ENCODE measurements at regions not wholly inside any gene's neighbourhood (a gene's known extent, or its start where the extent isn't known, plus 50 kb on each side); places are given as distances from the start of the nearest gene placed in this dataset.

DNA sequence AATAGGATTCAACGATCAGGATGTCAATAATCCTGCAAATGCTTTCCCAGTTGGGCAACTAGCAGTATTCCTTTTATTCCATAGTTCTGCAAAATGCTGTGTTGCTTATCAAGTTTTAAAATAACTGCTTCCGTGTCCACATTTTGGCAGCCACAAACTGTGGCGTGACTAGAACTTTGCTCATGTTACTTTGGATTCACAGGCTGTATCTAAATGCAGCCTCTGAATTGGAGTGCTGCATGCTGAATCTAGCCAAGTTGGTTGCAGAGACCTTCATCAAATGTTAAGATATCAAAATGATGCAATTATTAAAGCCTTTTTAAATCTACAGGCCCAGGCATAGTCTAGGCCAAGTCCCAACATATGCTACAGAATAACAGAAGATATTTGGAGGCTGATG lies 249.2 kb downstream of the NR2F1-AS1 start (continued):
- TF ChIP-seq, protein P1, sequence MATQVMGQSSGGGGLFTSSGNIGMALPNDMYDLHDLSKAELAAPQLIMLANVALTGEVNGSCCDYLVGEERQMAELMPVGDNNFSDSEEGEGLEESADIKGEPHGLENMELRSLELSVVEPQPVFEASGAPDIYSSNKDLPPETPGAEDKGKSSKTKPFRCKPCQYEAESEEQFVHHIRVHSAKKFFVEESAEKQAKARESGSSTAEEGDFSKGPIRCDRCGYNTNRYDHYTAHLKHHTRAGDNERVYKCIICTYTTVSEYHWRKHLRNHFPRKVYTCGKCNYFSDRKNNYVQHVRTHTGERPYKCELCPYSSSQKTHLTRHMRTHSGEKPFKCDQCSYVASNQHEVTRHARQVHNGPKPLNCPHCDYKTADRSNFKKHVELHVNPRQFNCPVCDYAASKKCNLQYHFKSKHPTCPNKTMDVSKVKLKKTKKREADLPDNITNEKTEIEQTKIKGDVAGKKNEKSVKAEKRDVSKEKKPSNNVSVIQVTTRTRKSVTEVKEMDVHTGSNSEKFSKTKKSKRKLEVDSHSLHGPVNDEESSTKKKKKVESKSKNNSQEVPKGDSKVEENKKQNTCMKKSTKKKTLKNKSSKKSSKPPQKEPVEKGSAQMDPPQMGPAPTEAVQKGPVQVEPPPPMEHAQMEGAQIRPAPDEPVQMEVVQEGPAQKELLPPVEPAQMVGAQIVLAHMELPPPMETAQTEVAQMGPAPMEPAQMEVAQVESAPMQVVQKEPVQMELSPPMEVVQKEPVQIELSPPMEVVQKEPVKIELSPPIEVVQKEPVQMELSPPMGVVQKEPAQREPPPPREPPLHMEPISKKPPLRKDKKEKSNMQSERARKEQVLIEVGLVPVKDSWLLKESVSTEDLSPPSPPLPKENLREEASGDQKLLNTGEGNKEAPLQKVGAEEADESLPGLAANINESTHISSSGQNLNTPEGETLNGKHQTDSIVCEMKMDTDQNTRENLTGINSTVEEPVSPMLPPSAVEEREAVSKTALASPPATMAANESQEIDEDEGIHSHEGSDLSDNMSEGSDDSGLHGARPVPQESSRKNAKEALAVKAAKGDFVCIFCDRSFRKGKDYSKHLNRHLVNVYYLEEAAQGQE (IDR thresholded peaks at IDR 0.05; ENCODE audit: unreplicated experiment): no peak
- TF ChIP-seq ZNF114 (CRISPR knock-in tag; IDR thresholded peaks at IDR 0.05): no peak
- no peak for TF ChIP-seq NANOG (IDR thresholded peaks at IDR 0.05; ENCODE audit: borderline replicate concordance)
- TF ChIP-seq, protein P2, sequence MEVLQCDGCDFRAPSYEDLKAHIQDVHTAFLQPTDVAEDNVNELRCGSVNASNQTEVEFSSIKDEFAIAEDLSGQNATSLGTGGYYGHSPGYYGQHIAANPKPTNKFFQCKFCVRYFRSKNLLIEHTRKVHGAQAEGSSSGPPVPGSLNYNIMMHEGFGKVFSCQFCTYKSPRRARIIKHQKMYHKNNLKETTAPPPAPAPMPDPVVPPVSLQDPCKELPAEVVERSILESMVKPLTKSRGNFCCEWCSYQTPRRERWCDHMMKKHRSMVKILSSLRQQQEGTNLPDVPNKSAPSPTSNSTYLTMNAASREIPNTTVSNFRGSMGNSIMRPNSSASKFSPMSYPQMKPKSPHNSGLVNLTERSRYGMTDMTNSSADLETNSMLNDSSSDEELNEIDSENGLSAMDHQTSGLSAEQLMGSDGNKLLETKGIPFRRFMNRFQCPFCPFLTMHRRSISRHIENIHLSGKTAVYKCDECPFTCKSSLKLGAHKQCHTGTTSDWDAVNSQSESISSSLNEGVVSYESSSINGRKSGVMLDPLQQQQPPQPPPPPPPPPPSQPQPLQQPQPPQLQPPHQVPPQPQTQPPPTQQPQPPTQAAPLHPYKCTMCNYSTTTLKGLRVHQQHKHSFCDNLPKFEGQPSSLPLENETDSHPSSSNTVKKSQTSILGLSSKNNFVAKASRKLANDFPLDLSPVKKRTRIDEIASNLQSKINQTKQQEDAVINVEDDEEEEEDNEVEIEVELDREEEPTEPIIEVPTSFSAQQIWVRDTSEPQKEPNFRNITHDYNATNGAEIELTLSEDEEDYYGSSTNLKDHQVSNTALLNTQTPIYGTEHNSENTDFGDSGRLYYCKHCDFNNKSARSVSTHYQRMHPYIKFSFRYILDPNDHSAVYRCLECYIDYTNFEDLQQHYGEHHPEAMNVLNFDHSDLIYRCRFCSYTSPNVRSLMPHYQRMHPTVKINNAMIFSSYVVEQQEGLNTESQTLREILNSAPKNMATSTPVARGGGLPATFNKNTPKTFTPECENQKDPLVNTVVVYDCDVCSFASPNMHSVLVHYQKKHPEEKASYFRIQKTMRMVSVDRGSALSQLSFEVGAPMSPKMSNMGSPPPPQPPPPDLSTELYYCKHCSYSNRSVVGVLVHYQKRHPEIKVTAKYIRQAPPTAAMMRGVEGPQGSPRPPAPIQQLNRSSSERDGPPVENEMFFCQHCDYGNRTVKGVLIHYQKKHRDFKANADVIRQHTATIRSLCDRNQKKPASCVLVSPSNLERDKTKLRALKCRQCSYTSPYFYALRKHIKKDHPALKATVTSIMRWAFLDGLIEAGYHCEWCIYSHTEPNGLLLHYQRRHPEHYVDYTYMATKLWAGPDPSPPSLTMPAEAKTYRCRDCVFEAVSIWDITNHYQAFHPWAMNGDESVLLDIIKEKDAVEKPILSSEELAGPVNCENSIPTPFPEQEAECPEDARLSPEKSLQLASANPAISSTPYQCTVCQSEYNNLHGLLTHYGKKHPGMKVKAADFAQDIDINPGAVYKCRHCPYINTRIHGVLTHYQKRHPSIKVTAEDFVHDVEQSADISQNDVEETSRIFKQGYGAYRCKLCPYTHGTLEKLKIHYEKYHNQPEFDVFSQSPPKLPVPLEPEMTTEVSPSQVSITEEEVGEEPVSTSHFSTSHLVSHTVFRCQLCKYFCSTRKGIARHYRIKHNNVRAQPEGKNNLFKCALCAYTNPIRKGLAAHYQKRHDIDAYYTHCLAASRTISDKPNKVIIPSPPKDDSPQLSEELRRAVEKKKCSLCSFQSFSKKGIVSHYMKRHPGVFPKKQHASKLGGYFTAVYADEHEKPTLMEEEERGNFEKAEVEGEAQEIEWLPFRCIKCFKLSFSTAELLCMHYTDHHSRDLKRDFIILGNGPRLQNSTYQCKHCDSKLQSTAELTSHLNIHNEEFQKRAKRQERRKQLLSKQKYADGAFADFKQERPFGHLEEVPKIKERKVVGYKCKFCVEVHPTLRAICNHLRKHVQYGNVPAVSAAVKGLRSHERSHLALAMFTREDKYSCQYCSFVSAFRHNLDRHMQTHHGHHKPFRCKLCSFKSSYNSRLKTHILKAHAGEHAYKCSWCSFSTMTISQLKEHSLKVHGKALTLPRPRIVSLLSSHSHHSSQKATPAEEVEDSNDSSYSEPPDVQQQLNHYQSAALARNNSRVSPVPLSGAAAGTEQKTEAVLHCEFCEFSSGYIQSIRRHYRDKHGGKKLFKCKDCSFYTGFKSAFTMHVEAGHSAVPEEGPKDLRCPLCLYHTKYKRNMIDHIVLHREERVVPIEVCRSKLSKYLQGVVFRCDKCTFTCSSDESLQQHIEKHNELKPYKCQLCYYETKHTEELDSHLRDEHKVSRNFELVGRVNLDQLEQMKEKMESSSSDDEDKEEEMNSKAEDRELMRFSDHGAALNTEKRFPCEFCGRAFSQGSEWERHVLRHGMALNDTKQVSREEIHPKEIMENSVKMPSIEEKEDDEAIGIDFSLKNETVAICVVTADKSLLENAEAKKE (CRISPR knock-in tag; IDR thresholded peaks at IDR 0.05): no peak

DNA sequence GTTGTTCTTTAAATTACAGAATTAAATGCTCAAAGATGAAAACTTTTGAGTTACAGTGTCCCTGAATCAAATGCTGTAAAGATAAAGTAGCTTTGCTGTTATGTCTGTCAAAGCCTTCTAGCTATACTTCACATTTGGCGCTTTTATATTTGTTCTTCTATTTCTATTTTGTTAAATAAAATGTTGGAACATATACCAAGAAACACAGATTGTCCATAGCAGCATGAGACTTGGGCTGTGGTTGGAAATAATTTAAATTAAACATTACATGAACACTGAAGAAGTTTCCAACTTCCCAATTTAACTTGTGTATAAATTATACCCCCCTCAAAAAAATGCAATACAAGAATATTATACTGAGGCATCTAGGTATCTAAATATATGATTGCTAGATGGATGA lies 249.8 kb downstream of the NR2F1-AS1 start:
- no peaks in the 10 kb centered on the region for H4K20me1 ChIP-seq (replicated peaks; ENCODE audit: insufficient read depth)
- H3F3A ChIP-seq (replicated peaks; ENCODE audit: low read depth): no peaks in the 10 kb centered on the region
- H3K27me3 Mint-ChIP-seq (ENCODE audit: insufficient read depth, low read depth, poor library complexity): no peaks in the 10 kb centered on the region
- H3K4me1 ChIP-seq (ENCODE audit: insufficient read depth): no peaks in the 10 kb centered on the region
- no peaks in the 10 kb centered on the region for H3K9me2 ChIP-seq (ENCODE audit: insufficient read depth)
- H3K4me3 ChIP-seq: no peak overlapping the region
- no peaks in the 10 kb centered on the region for H3K27me3 ChIP-seq (ENCODE audit: insufficient read depth)
- peaks cover 2% of the 10 kb centered on the region; the same call in 1 of the 3 replicates for H3K4me1 Mint-ChIP-seq
- no peaks in the 10 kb centered on the region for H3K79me2 ChIP-seq (replicated peaks; ENCODE audit: insufficient read depth)
- no peak for TF ChIP-seq ZNF331 (CRISPR knock-in tag; IDR thresholded peaks at IDR 0.05; ENCODE audit: low read depth)
- no peak for TF ChIP-seq STAT1 (IDR thresholded peaks at IDR 0.05; ENCODE audit: unreplicated experiment)
- ATAC-seq (no peak), DNase-seq (ENCODE audit: low spot score) (no peak)
- no peaks in the 10 kb centered on the region for H3K36me3 Mint-ChIP-seq (ENCODE audit: low read depth)
- no peaks in the 10 kb centered on the region for H3K9me3 Mint-ChIP-seq
- H3K27ac Mint-ChIP-seq: no peak overlapping the region
- no peak overlapping the region for H3K4me3 Mint-ChIP-seq
- H2AFZ ChIP-seq: no peak overlapping the region
- no peaks in the 10 kb centered on the region for H3K36me3 ChIP-seq (ENCODE audit: insufficient read depth)
- H3K4me2 ChIP-seq: no peak overlapping the region
- H3K27ac ChIP-seq (ENCODE audit: low read depth): no peak overlapping the region

All from GM23338 (cell line).